ENCODE measurements at regions not wholly inside any gene's neighbourhood (a gene's known extent, or its start where the extent isn't known, plus 50 kb on each side); places are given as distances from the start of the nearest gene placed in this dataset.

DNA sequence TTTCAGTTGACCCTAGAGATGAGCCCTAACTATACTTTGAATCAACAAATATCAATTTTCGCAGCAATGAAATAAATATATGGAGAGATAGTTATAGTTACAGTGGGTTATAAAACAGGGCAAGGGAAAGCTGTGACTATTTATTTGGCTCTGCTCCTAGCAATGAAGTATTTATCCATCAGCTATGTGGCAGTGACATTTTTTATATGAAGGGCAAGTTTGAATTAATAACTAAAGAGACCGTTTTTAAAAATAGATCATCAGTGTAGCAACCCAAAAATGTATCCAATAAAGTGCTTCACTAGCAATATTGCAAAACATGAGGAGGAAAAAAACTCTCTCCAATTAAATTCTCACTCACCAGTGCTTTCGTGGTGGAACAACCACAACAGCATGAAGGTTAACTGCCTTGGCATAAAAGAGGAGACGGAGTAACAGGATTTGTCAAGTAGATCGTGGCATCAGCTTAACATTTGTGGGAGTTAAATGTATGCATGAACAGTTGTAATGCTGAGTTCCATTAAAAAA, 58.1 kb upstream of the NUDT4 start:
- TF ChIP-seq, protein P1, sequence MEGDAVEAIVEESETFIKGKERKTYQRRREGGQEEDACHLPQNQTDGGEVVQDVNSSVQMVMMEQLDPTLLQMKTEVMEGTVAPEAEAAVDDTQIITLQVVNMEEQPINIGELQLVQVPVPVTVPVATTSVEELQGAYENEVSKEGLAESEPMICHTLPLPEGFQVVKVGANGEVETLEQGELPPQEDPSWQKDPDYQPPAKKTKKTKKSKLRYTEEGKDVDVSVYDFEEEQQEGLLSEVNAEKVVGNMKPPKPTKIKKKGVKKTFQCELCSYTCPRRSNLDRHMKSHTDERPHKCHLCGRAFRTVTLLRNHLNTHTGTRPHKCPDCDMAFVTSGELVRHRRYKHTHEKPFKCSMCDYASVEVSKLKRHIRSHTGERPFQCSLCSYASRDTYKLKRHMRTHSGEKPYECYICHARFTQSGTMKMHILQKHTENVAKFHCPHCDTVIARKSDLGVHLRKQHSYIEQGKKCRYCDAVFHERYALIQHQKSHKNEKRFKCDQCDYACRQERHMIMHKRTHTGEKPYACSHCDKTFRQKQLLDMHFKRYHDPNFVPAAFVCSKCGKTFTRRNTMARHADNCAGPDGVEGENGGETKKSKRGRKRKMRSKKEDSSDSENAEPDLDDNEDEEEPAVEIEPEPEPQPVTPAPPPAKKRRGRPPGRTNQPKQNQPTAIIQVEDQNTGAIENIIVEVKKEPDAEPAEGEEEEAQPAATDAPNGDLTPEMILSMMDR (IDR thresholded peaks at IDR 0.05): no peak
- TF ChIP-seq POLR2AphosphoS5 (IDR thresholded peaks at IDR 0.05) (no peak), POLR2A (IDR thresholded peaks at IDR 0.05) (no peak)
- intact Hi-C loops (cut with DNase I): no loop called here
- no peaks in the 10 kb centered on the region for H3K9me3 ChIP-seq

GRCh38 chr12:93322784-93323183, 54.9 kb upstream of the NUDT4 start:
- no peak for DNase-seq (ENCODE audit: low spot score)
- Histone ChIP-seq H3K27me3 (replicated peaks; ENCODE audit: insufficient read depth) (no peaks in the 10 kb centered on the region), H3K27ac (no peak overlapping the region), H3K4me1 (replicated peaks) (no peaks in the 10 kb centered on the region), H3K4me3 (no peak overlapping the region), H3K36me3 (no peaks in the 10 kb centered on the region), H3K9me3 (no peaks in the 10 kb centered on the region)
- 71% methylated on average over 2 of the region's 2 CpGs for WGBS
- TF ChIP-seq POLR2A (IDR thresholded peaks at IDR 0.05) (no peak), POLR2AphosphoS5 (IDR thresholded peaks at IDR 0.05) (no peak)
- TF ChIP-seq, protein P1 (IDR thresholded peaks at IDR 0.05): no peak
- intact Hi-C loops (cut with DNase I): no loop called here

More for the DNA sequence above, 58.1 kb upstream of the NUDT4 start:
- 36% methylated on average over 5 of the region's 5 CpGs for WGBS
- H3K27me3 ChIP-seq (replicated peaks; ENCODE audit: insufficient read depth): no peaks in the 10 kb centered on the region
- H3K4me1 ChIP-seq (replicated peaks): no peaks in the 10 kb centered on the region
- H3K27ac ChIP-seq: no peak overlapping the region
- H3K4me3 ChIP-seq: no peak overlapping the region
- H3K36me3 ChIP-seq: no peaks in the 10 kb centered on the region
- DNase-seq (ENCODE audit: low spot score): no peak

DNA sequence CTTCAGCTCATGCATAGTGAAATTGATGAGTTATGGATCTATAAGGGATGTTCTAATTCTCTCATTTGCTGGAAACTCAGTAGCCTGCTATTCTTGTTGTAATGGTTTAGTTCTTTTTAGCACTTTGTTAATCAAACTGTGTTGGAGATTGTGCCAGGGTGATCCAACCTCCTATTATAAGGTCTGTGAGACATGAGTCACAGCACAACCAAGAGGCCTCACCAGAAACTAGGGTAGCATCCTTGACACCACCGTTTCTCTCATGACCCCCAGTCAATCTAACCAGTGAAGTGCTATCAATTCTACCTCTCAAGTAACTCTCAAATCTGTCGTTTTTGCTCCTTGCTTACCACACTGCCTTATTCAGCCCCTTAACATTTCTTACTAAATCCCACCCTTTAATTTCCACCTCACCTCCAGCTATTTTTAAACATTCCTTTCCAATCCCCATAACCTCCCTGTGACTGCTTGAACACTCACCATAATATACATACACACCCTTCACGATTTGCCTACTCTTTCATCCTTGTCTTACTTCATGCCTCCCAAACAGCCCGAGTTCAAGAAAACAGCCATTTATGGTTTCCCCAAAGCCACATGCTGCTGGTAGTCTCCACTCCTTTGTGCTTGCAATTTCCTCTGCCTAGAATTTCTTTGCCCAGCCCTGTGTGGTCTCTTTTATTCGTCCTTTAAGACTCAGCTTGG, 53.9 kb upstream of the NUDT4 start:
- intact Hi-C loops (cut with DNase I): no loop called here
- Histone ChIP-seq H3K27me3 (replicated peaks; ENCODE audit: insufficient read depth) (no peaks in the 10 kb centered on the region), H3K4me1 (replicated peaks) (no peaks in the 10 kb centered on the region), H3K4me3 (no peak overlapping the region), H3K9me3 (no peaks in the 10 kb centered on the region), H3K36me3 (no peaks in the 10 kb centered on the region), H3K27ac (no peak overlapping the region)
- WGBS: 80% methylated on average over 5 of the region's 5 CpGs
- TF ChIP-seq, protein P1 (IDR thresholded peaks at IDR 0.05): no peak
- TF ChIP-seq POLR2A (IDR thresholded peaks at IDR 0.05) (no peak), POLR2AphosphoS5 (IDR thresholded peaks at IDR 0.05) (no peak)
- DNase-seq (ENCODE audit: low spot score): no peak

GRCh38 chr12:93325855-93326254, 51.9 kb upstream of the NUDT4 start:
- DNase-seq (ENCODE audit: low spot score): no peak
- H3K27me3 ChIP-seq (replicated peaks; ENCODE audit: insufficient read depth): no peaks in the 10 kb centered on the region
- WGBS: 89% methylated on average over 7 of the region's 7 CpGs
- H3K4me1 ChIP-seq (replicated peaks): no peaks in the 10 kb centered on the region
- intact Hi-C loops (cut with DNase I): no loop called here
- H3K9me3 ChIP-seq: no peaks in the 10 kb centered on the region
- TF ChIP-seq POLR2A (IDR thresholded peaks at IDR 0.05): no peak
- TF ChIP-seq, protein P1 (IDR thresholded peaks at IDR 0.05): no peak
- TF ChIP-seq POLR2AphosphoS5 (IDR thresholded peaks at IDR 0.05): no peak
- H3K27ac ChIP-seq: no peak overlapping the region
- no peaks in the 10 kb centered on the region for H3K36me3 ChIP-seq
- H3K4me3 ChIP-seq: no peak overlapping the region

Small RNA genes in the stretch of these regions (small RNA-seq; reads per million reads assigned to genes)
- gene RF00019 (0 reads per million in 2 donors), gene RF00284 (0 reads per million in 2 donors), gene RPL41P5 (0 reads per million in 2 donors)
